GM12873 (cell line): ENCODE measurements at regions not wholly inside any gene's neighbourhood (a gene's known extent, or its start where the extent isn't known, plus 50 kb on each side); places are given as distances from the start of the nearest gene placed in this dataset.

ENCODE experiments used
- TF ChIP-seq, protein P1 (sequence below): IDR thresholded peaks from 2 replicates; pipeline ENCODE4 v1.5.1; 2012; ENCODE audit warnings: low read depth, mild to moderate bottlenecking, moderate library complexity, low read length, control low read depth; ENCODE audit not compliant: insufficient read depth; ENCODE audit errors: missing control alignments

DNA sequence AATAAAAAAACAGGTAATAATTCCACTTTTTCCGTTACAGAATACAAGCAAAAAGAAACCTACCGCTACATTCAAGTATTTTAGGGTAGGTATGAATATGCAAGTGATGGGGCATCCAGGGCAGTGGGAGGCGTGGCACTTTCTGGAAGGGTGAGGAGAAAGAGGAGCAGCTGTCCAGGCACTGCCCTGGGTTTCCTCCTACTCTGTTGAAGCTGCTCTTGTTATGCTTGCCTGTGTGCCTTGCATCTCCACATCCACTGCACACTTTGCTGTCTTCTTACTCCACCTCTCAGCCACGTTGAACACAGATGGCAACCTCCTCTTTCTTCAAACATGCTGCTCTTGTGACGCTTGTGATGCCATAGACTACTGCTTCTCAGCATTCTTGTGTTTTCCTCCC, 83.2 kb downstream of the RPE65 start:
- TF ChIP-seq, protein P1, sequence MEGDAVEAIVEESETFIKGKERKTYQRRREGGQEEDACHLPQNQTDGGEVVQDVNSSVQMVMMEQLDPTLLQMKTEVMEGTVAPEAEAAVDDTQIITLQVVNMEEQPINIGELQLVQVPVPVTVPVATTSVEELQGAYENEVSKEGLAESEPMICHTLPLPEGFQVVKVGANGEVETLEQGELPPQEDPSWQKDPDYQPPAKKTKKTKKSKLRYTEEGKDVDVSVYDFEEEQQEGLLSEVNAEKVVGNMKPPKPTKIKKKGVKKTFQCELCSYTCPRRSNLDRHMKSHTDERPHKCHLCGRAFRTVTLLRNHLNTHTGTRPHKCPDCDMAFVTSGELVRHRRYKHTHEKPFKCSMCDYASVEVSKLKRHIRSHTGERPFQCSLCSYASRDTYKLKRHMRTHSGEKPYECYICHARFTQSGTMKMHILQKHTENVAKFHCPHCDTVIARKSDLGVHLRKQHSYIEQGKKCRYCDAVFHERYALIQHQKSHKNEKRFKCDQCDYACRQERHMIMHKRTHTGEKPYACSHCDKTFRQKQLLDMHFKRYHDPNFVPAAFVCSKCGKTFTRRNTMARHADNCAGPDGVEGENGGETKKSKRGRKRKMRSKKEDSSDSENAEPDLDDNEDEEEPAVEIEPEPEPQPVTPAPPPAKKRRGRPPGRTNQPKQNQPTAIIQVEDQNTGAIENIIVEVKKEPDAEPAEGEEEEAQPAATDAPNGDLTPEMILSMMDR, result no peak

DNA sequence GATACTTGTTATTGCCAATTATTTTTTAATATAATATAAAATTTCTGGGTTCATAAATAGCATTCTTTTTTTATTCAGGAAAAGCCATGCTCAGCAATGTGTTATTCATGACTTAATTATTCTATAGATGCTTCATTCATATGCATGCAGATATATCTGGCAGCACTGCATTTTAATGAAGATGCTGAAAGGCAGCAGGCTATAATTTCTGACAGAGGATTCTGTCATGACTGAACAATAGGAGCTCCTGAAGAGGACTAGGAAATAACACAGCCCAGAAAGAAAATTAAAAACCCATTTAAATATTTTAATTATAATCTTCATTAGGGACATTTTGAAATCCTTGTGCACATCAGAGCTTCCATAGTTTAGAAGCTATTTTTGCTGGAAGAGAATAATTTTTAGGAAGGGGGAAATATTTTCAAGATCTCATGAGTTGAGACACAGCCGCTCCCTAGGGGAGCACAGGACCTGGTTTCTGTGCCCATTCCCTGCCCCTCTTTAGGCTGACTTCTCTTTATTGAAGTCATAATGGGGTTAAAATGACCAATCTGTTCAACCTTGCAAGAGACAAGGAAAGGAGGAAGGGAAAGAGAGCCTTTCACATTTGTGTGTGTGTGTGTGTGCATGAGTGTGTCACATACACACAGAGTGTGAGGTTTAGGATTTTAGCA, 83.9 kb downstream of the RPE65 start:
- TF ChIP-seq, protein P1, result no peak

DNA sequence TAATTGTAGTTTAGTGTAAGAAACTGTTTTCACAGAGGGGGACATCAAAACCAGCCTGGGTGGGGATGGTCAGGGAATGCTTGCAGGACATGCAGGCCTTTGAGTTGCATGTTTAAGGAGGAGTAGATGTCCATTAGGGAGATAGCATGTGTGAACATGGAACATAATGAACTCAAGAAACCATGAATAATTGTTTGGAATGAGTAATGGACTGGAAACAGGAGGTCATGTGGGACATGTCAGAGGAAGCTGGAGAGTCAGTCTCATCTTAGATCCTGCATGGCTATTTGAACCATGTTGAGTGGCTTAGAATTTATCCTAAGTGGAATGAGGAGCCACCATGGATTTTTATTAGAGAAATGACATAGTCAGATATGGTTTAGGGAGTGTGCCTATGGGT, 86.4 kb downstream of the RPE65 start:
- TF ChIP-seq, protein P1, result no peak

DNA sequence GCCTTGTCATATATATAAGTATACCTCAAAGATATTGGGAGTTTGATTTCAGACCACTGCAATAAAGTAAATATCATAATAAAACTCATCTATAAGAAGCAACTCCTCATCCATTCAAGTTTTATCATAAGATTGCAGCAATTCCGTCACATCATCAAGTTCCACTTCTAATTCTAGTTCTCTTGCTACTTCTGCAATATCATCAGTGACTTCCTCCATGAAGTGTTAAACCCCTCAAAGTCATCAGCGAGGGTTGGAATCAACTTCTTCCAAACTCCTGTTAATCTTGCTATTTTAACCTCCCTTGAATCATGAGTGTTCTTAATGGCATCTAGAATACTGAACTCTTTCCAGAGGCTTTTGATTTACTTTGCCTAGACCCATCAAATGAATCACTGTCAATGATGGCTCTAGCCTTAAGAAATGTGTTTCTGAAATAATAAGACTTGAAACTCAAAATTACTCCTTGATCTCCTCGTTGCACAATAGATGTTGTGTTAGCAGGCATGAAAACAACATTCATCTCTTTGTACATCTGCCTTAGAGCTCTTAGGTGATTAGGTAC, 88.3 kb downstream of the RPE65 start:
- TF ChIP-seq, protein P1, result no peak

DNA sequence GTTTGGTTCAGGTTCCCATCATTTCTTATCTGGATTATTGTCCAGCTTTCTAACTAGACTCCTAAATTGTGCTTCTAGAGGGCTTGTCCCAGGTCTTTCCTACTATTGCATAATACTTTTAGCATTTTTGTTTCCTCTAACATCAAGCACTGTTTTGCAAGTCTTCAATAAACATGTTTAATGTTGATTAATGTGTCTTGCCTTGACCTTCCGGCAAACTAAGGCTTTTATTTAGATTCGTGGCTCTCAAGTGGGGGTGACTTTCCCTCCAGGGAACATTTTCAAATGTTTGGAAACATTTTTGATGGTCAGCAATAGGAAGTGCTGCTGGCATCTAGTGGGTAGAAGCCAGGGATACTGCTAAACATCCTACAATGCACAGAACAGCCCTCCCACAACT, 90.7 kb downstream of the RPE65 start:
- TF ChIP-seq, protein P1, result no peak

DNA sequence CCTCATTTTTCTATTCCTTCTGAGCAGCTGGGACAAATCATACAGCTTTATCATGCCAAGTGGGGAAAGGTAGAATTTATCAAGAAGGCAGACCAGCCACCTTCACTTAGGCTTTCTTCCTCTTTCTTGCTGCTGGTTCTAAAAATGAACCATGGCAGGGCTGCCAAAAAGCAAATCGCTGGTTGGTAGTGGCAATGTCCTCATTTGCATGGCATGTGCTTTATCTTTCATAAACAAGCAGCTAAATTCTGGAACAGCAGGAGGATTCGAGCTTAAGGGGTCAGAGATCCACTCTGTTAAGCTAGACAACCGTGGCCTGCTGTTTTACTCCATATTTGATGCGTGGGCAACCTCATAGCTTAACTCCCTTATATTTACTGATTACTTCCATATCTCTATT, 91.3 kb downstream of the RPE65 start:
- TF ChIP-seq, protein P1, result no peak

DNA sequence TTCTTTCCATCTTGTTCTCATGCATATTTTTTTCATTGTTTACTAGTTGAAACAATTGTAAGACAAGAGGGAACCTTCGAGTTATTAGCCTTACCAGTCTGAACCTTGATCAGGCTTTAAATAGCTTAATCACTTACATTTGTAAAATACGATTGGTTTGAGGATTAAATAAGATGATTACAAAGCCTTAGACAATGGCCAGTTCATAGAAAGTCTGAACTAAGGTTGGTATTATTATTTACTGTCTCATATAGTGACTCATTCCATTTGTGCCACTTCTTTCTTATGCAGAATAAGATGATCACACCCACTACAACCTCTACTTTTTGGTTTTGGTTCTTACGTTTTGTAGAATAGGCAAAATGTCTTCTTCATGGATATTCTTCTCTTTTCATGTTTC, 94.1 kb downstream of the RPE65 start:
- TF ChIP-seq, protein P1, result no peak
